ENCODE measurements at regions not wholly inside any gene's neighbourhood (a gene's known extent, or its start where the extent isn't known, plus 50 kb on each side); places are given as distances from the start of the nearest gene placed in this dataset.

DNA sequence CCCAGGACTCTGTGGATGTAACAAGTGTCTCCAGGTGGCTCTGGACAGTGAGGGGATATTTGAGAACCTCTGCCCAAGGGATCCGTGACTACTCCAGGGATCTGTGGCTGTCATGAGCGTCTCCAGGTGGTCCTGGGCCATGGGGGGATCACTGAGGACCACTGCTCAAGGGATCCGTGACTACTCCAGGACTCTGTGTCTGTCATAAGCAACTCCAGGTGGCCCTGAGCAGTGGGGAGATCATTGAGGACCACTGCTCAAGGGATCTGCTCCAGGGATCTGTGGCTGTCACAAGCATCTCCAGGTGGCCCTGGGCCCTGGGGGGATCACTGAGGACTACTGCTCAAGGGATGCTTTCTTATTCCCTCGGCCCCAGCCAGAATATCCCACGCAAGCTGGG is 133.2 kb upstream of the ADARB2 start:
- TF ChIP-seq POLR2AphosphoS5 (IDR thresholded peaks at IDR 0.05), result no peak
- TF ChIP-seq, protein P1, sequence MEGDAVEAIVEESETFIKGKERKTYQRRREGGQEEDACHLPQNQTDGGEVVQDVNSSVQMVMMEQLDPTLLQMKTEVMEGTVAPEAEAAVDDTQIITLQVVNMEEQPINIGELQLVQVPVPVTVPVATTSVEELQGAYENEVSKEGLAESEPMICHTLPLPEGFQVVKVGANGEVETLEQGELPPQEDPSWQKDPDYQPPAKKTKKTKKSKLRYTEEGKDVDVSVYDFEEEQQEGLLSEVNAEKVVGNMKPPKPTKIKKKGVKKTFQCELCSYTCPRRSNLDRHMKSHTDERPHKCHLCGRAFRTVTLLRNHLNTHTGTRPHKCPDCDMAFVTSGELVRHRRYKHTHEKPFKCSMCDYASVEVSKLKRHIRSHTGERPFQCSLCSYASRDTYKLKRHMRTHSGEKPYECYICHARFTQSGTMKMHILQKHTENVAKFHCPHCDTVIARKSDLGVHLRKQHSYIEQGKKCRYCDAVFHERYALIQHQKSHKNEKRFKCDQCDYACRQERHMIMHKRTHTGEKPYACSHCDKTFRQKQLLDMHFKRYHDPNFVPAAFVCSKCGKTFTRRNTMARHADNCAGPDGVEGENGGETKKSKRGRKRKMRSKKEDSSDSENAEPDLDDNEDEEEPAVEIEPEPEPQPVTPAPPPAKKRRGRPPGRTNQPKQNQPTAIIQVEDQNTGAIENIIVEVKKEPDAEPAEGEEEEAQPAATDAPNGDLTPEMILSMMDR (IDR thresholded peaks at IDR 0.05), result no peak

All from suprapubic skin (tissue), 3 donors.